Ishikawa (cell line): ENCODE measurements at regions not wholly inside any gene's neighbourhood (a gene's known extent, or its start where the extent isn't known, plus 50 kb on each side); places are given as distances from the start of the nearest gene placed in this dataset.

ENCODE experiments used
- CREB1 ChIP-seq: IDR thresholded peaks from 2 replicates; pipeline ENCODE4 v1.6.1; 2012; ENCODE audit warnings: low read depth
- MAX ChIP-seq: IDR thresholded peaks from 2 replicates; pipeline ENCODE4 v1.6.1; 2012
- RAD21 ChIP-seq: IDR thresholded peaks from 2 replicates; pipeline ENCODE4 v1.6.1; 2012; ENCODE audit warnings: low read depth
- TCF12 ChIP-seq: IDR thresholded peaks from 2 replicates; pipeline ENCODE4 v1.6.1; 2012; ENCODE audit warnings: low read depth
- YY1 ChIP-seq: IDR thresholded peaks from 2 replicates; pipeline ENCODE4 v1.6.1; 2012; ENCODE audit warnings: low read depth

- TF ChIP-seq CREB1 (no peak), MAX (no peak), RAD21 (no peak), TCF12 (no peak), YY1 (no peak)
Observed at GRCh38 chr2:76556018-76556417, 845.3 kb upstream of the GCFC2 start.
